Tibial nerve (tissue), 4 donors: ENCODE measurements at regions not wholly inside any gene's neighbourhood (a gene's known extent, or its start where the extent isn't known, plus 50 kb on each side); places are given as distances from the start of the nearest gene placed in this dataset.

Source experiments
- DNase-seq, 2 donors: peaks; one replicate each; pipeline ENCODE4 v3.0.0-alpha.2; 2019; ENCODE audit warnings: low spot score in 2 of 2
- H3K27ac ChIP-seq, 4 donors: fragments of 200-600 bp; sonication (generic) in 3 of 4; one replicate each; pipeline ENCODE4 v1.5.1; 2017 to 2019; ENCODE audit warnings: mild to moderate bottlenecking in 1 of 4
- H3K27me3 ChIP-seq, 2 donors: fragments of 200-600 bp; sonication (generic) in 1 of 2; one replicate each; pipeline versions ENCODE4 v1.5.1 to v1.6.0; 2017 to 2019
- H3K36me3 ChIP-seq, 3 donors: fragments of 200-600 bp; sonication (generic); one replicate each; pipeline ENCODE4 v1.5.1; 2018 to 2019
- H3K4me1 ChIP-seq, 4 donors: fragments of 200-600 bp; sonication (generic) in 3 of 4; one replicate each; pipeline ENCODE4 v1.5.1; 2017 to 2019
- H3K4me3 ChIP-seq, 4 donors: fragments of 200-600 bp; sonication (generic) in 3 of 4; one replicate each; pipeline ENCODE4 v1.5.1; 2017 to 2019; ENCODE audit warnings: mild to moderate bottlenecking in 1 of 4, moderate library complexity in 1 of 4
- H3K9me3 ChIP-seq, 4 donors: fragments of 200-600 bp; sonication (generic) in 3 of 4; one replicate each; pipeline ENCODE4 v1.5.1; 2017 to 2019
- CTCF ChIP-seq, 5 experiments: fragments of 200-600 bp in 3 of 5; fragments of 450-650 bp in 2 of 5; sonication (generic) in 3 of 5; IDR thresholded peaks; one replicate each; pipeline ENCODE4 v1.5.1; 2016 to 2019; ENCODE audit warnings: antibody characterized with exemption in 5 of 5, mild to moderate bottlenecking in 3 of 5, moderate library complexity in 2 of 5
- EP300 ChIP-seq, 2 donors: sonication (generic); formaldehyde crosslinking; IDR thresholded peaks; one replicate each; pipeline ENCODE4 v1.6.1; 2017; ENCODE audit warnings: antibody characterized with exemption in 2 of 2, mild to moderate bottlenecking in 1 of 2
- POLR2A ChIP-seq, 2 donors: fragments of 450-650 bp; IDR thresholded peaks; one replicate each; pipeline ENCODE4 v1.6.1; 2017; ENCODE audit warnings: antibody characterized with exemption in 2 of 2, mild to moderate bottlenecking in 2 of 2, moderate library complexity in 2 of 2
- WGBS, 2 donors: methylation state at CpG; one replicate each; pipeline ENCODE4 v1.1.5; 2018; 5-methylcytosine and 5-hydroxymethylcytosine counted together

GRCh38 chr6:144935661-144936060 lies 650.5 kb downstream of the UTRN start:
- 91 to 100% methylated on average over 1 of the region's 1 CpG for WGBS, 2 donors
- DNase-seq: no peak
- Histone ChIP-seq H3K4me1 (no peaks in the 10 kb centered on the region), H3K4me3 (no peak overlapping the region), H3K27me3 (no peaks in the 10 kb centered on the region), H3K27ac (no peak overlapping the region), H3K9me3 (peaks cover 0 to 9% (median 0%) of the 10 kb centered on the region in 4 donors), H3K36me3 (no peaks in the 10 kb centered on the region)
- TF ChIP-seq CTCF (IDR thresholded peaks at IDR 0.05) (no peak), POLR2A (IDR thresholded peaks at IDR 0.05) (no peak), EP300 (IDR thresholded peaks at IDR 0.05) (no peak)

- no peak overlapping the region for H3K27ac ChIP-seq
Observed at GRCh38 chr6:144936764-144937163, 651.6 kb downstream of the UTRN start.

GRCh38 chr6:144939921-144940320 lies 654.8 kb downstream of the UTRN start:
- Histone ChIP-seq H3K4me3 (no peak overlapping the region), H3K4me1 (no peaks in the 10 kb centered on the region), H3K36me3 (no peaks in the 10 kb centered on the region), H3K27ac (no peak overlapping the region), H3K27me3 (no peaks in the 10 kb centered on the region), H3K9me3 (no peaks in the 10 kb centered on the region)
- 92 to 100% methylated on average over 1 of the region's 1 CpG for WGBS, 2 donors
- TF ChIP-seq POLR2A (IDR thresholded peaks at IDR 0.05) (no peak), EP300 (IDR thresholded peaks at IDR 0.05) (no peak), CTCF (IDR thresholded peaks at IDR 0.05) (no peak)
- DNase-seq: no peak

More at GRCh38 chr6:144936764-144937163, 651.6 kb downstream of the UTRN start:
- Histone ChIP-seq H3K4me3 (no peak overlapping the region), H3K4me1 (no peaks in the 10 kb centered on the region), H3K36me3 (no peaks in the 10 kb centered on the region), H3K9me3 (peaks cover 0 to 9% (median 0%) of the 10 kb centered on the region in 4 donors), H3K27me3 (no peaks in the 10 kb centered on the region)
- DNase-seq: no peak
- TF ChIP-seq POLR2A (IDR thresholded peaks at IDR 0.05): no peak
- no peak for TF ChIP-seq CTCF (IDR thresholded peaks at IDR 0.05)
- TF ChIP-seq EP300 (IDR thresholded peaks at IDR 0.05): no peak
- WGBS, 2 donors: 48 to 50% methylated on average over 2 of the region's 2 CpGs

- H3K4me3 ChIP-seq: no peak overlapping the region
- 74 to 82% methylated on average over 4 of the region's 4 CpGs for WGBS, 2 donors
- H3K27me3 ChIP-seq: no peaks in the 10 kb centered on the region
- H3K36me3 ChIP-seq: no peaks in the 10 kb centered on the region
- TF ChIP-seq POLR2A (IDR thresholded peaks at IDR 0.05): no peak
- no peak for TF ChIP-seq EP300 (IDR thresholded peaks at IDR 0.05)
- no peak for TF ChIP-seq CTCF (IDR thresholded peaks at IDR 0.05)
- H3K9me3 ChIP-seq: no peaks in the 10 kb centered on the region
- H3K4me1 ChIP-seq: no peaks in the 10 kb centered on the region
- no peak overlapping the region for H3K27ac ChIP-seq
- no peak for DNase-seq
Observed at GRCh38 chr6:144944106-144944505, 659.0 kb downstream of the UTRN start.

- WGBS, 2 donors: 63 to 70% methylated on average over 4 of the region's 4 CpGs
- Histone ChIP-seq H3K27me3 (no peaks in the 10 kb centered on the region), H3K9me3 (no peaks in the 10 kb centered on the region), H3K4me3 (no peak overlapping the region), H3K27ac (no peak overlapping the region), H3K36me3 (no peaks in the 10 kb centered on the region), H3K4me1 (no peaks in the 10 kb centered on the region)
- no peak for TF ChIP-seq EP300 (IDR thresholded peaks at IDR 0.05)
- TF ChIP-seq POLR2A (IDR thresholded peaks at IDR 0.05): no peak
- TF ChIP-seq CTCF (IDR thresholded peaks at IDR 0.05): no peak
- DNase-seq: no peak
Observed at GRCh38 chr6:144947398-144947976, 662.4 kb downstream of the UTRN start.
